Astrocyte of the spinal cord (primary cell): ENCODE measurements at regions not wholly inside any gene's neighbourhood (a gene's known extent, or its start where the extent isn't known, plus 50 kb on each side); places are given as distances from the start of the nearest gene placed in this dataset.
"Not testable (repeated sequence)": the region's sequence is repeated elsewhere in the genome, so short reads cannot be mapped to it uniquely, and the experiment has no call there.

ENCODE experiments used
- DNase-seq: peaks from one replicate; pipeline ENCODE4 v3.0.0; 2011; ENCODE audit warnings: low read depth, low spot score
- H3K4me3 ChIP-seq: 2 replicates; pipeline ENCODE4 v1.5.1; 2011; ENCODE audit warnings: low read depth, mild to moderate bottlenecking, low read length, moderate library complexity
- CTCF ChIP-seq: IDR thresholded peaks from 2 replicates; pipeline ENCODE4 v1.5.1; 2012; ENCODE audit warnings: low read depth, mild to moderate bottlenecking, low read length, inconsistent platforms
- in situ Hi-C: cut with HindIII; loops from 2 replicates; pipeline ENCODE4 v1.10.0; 2017; ENCODE audit warnings: low sequenced_read_pairs

GRCh38 chr3:94398036-94398435, 335.2 kb downstream of the NSUN3 start:
- H3K4me3 ChIP-seq = no peak overlapping the region
- TF ChIP-seq CTCF = no peak
- DNase-seq = no peak
- in situ Hi-C loops = no loop called here

DNA sequence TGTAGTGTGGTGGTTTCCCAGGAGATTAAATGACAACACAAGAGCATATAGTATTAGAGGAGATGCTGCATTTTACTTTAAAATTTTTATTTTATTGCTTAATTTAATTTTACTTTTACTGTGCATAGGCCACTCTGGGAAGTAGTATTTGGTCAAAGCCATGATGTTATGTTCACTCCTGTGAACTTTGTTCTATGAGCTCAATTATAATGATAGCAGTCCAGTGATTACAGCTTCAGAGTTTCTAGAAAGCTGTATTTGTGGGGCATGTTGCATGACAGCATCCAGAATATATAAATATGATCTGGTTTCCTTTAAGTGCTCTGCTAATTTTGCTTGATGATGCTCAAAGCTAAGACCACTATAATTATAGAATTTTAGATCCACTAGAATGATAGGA, 338.6 kb downstream of the NSUN3 start:
- in situ Hi-C loops = no loop called here
- no peak for DNase-seq
- H3K4me3 ChIP-seq = no peak overlapping the region
- no peak for TF ChIP-seq CTCF

- TF ChIP-seq CTCF = no peak
- in situ Hi-C loops = no loop called here
- no peak overlapping the region for H3K4me3 ChIP-seq
- no peak for DNase-seq
Observed at GRCh38 chr3:94402126-94402525, 339.3 kb downstream of the NSUN3 start.

- H3K4me3 ChIP-seq = no peak overlapping the region
- in situ Hi-C loops = no loop called here
- no peak for TF ChIP-seq CTCF
- peak; percentile 69 for DNase-seq
Observed at GRCh38 chr3:94405258-94406035, 342.6 kb downstream of the NSUN3 start.

- no peak for TF ChIP-seq CTCF
- DNase-seq = no peak
- in situ Hi-C loops = no loop called here
- no peak overlapping the region for H3K4me3 ChIP-seq
Observed at GRCh38 chr3:94406595-94406994, 343.7 kb downstream of the NSUN3 start.

DNA sequence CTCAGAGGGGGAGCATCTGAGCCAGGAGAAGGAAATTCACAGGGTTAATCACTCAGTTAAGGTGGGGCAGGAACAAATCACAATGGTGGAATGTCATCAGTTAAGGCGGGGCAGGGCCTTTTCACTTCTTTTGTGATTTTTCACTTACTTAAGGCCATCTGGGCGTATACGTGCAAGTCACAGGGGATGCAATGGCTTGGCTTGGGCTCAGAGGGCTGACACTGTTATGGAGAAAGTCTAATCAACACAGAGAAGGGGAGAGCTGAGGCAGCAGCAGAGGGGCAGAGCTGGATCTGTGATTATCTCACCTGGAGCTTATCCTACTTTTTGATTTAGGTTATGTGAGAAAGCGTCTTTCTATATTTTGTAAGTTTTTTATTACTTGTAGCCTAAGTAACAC, 350.1 kb downstream of the NSUN3 start:
- H3K4me3 ChIP-seq, in situ Hi-C loops, DNase-seq: not testable (repeated sequence)

- no peak overlapping the region for H3K4me3 ChIP-seq
- no peak for TF ChIP-seq CTCF
- in situ Hi-C loops = no loop called here
- peak; percentile 77 for DNase-seq
Observed at GRCh38 chr3:94413336-94414108, 350.7 kb downstream of the NSUN3 start.
